ENCODE measurements at regions not wholly inside any gene's neighbourhood (a gene's known extent, or its start where the extent isn't known, plus 50 kb on each side); places are given as distances from the start of the nearest gene placed in this dataset.

DNA sequence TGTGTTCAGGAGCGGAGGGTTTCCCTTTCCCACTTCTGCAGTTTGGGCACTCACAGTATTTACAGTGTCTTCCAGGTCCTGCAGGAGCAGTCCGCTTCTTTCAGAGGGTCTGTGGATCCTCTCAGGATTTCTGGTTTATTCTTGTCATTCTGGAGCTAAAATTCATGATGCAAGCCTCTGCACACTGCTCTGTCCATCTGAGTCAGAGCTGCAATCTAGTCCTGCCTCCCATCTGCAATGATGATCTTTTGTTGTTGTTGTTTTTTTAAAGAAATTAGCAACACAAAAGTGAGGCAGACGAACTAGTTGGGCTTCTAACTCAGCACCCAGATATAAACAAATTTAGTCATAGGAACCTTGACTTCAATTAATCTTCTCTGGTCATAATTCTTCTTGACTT is 86.5 kb downstream of the DLEU7 start:
- ATAC-seq (no peak), DNase-seq (no peak)
- Histone ChIP-seq H3K36me3 (no peaks in the 10 kb centered on the region), H3K4me3 (no peak overlapping the region), H3K27me3 (no peaks in the 10 kb centered on the region), H3K27ac (no peak overlapping the region), H3K9me3 (peaks cover 0 to 5% (median 0%) of the 10 kb centered on the region in 12 donors), H3K4me1 (no peaks in the 10 kb centered on the region)
- 84 to 92% (median 88%) methylated on average over 3 of the region's 3 CpGs for whole genome bisulfite sequencing, 4 donors
- intact Hi-C loops (cut with DNase I): no loop called here
- no peak for TF ChIP-seq POLR2A (IDR thresholded peaks at IDR 0.05)
- TF ChIP-seq, protein P1, sequence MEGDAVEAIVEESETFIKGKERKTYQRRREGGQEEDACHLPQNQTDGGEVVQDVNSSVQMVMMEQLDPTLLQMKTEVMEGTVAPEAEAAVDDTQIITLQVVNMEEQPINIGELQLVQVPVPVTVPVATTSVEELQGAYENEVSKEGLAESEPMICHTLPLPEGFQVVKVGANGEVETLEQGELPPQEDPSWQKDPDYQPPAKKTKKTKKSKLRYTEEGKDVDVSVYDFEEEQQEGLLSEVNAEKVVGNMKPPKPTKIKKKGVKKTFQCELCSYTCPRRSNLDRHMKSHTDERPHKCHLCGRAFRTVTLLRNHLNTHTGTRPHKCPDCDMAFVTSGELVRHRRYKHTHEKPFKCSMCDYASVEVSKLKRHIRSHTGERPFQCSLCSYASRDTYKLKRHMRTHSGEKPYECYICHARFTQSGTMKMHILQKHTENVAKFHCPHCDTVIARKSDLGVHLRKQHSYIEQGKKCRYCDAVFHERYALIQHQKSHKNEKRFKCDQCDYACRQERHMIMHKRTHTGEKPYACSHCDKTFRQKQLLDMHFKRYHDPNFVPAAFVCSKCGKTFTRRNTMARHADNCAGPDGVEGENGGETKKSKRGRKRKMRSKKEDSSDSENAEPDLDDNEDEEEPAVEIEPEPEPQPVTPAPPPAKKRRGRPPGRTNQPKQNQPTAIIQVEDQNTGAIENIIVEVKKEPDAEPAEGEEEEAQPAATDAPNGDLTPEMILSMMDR (IDR thresholded peaks at IDR 0.05): no peak

DNA sequence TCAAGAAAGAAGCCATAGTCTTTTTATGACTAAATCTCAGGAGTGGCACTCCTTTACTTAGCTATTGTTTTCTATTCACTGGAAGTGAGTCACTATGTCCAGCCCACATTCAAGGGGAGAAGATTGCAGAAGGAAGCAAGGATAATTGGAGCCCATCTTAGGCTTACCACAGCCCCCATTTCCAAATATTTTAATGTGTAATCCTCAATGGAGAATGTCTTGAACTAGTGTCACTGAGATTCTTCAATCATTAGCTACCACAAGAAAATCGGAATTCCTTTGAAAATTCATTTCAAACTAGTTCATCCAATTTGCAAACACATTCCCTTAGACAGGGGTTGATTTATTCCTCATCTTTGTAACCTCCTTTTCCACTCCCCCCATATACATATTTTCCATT is 84.7 kb downstream of the DLEU7 start:
- H3K9me3 ChIP-seq: peaks cover 0 to 5% (median 0%) of the 10 kb centered on the region in 12 donors
- intact Hi-C loops (cut with DNase I): no loop called here
- H3K4me1 ChIP-seq: no peaks in the 10 kb centered on the region
- WGBS, 4 donors: 97 to 98% (median 97%) methylated on average over 1 of the region's 1 CpG
- no peak for DNase-seq
- no peak for TF ChIP-seq POLR2A (IDR thresholded peaks at IDR 0.05)
- TF ChIP-seq, protein P1 (IDR thresholded peaks at IDR 0.05): no peak
- H3K27me3 ChIP-seq: no peaks in the 10 kb centered on the region
- no peak overlapping the region for H3K27ac ChIP-seq
- H3K4me3 ChIP-seq: no peak overlapping the region
- H3K36me3 ChIP-seq: no peaks in the 10 kb centered on the region
- ATAC-seq: no peak

DNA sequence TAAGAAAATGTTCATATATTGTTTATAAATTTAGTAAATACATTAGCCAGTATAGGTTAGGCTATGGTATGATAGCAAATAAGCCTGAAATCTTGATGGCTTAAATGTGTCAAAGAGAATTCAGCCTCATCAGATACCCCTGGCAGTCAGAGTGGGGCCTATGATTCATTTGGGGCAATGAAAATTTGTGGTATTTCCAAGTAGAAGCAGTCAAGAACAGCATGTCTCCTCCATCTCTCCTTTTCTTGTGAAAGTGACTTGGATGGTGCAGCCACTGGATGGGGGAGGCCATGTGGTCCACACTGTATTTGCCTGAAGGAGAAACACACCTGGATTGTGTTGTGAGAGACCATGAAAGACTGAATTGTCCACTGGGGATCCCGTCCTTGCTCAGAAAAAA is 82.7 kb downstream of the DLEU7 start:
- Histone ChIP-seq H3K4me1 (no peaks in the 10 kb centered on the region), H3K9me3 (peaks cover 0 to 5% (median 0%) of the 10 kb centered on the region in 12 donors), H3K4me3 (no peak overlapping the region), H3K27ac (no peak overlapping the region), H3K36me3 (no peaks in the 10 kb centered on the region), H3K27me3 (no peaks in the 10 kb centered on the region)
- DNase-seq (no peak), ATAC-seq (no peak)
- intact Hi-C loops (cut with DNase I): no loop called here
- 68 to 94% (median 86%) methylated on average over 1 of the region's 1 CpG for WGBS, 4 donors
- TF ChIP-seq, protein P1 (IDR thresholded peaks at IDR 0.05): no peak

GRCh38 chr13:50761406-50761805 is 82.1 kb downstream of the DLEU7 start:
- TF ChIP-seq, protein P1 (IDR thresholded peaks at IDR 0.05): no peak
- no peak for TF ChIP-seq POLR2A (IDR thresholded peaks at IDR 0.05)
- no peak for ATAC-seq
- whole genome bisulfite sequencing, 4 donors: 95 to 100% (median 97%) methylated on average over 1 of the region's 1 CpG

More at GRCh38 chr13:50761406-50761805, 82.1 kb downstream of the DLEU7 start:
- intact Hi-C loops (cut with DNase I): no loop called here
- no peaks in the 10 kb centered on the region for H3K27me3 ChIP-seq
- H3K9me3 ChIP-seq: peaks cover 0 to 5% (median 0%) of the 10 kb centered on the region in 12 donors
- no peak overlapping the region for H3K4me3 ChIP-seq
- DNase-seq: no peak
- no peaks in the 10 kb centered on the region for H3K4me1 ChIP-seq
- H3K27ac ChIP-seq: no peak overlapping the region
- H3K36me3 ChIP-seq: no peaks in the 10 kb centered on the region

Measured in heart left ventricle (tissue), 16 donors.